ENCODE measurements at regions not wholly inside any gene's neighbourhood (a gene's known extent, or its start where the extent isn't known, plus 50 kb on each side); places are given as distances from the start of the nearest gene placed in this dataset.

DNA sequence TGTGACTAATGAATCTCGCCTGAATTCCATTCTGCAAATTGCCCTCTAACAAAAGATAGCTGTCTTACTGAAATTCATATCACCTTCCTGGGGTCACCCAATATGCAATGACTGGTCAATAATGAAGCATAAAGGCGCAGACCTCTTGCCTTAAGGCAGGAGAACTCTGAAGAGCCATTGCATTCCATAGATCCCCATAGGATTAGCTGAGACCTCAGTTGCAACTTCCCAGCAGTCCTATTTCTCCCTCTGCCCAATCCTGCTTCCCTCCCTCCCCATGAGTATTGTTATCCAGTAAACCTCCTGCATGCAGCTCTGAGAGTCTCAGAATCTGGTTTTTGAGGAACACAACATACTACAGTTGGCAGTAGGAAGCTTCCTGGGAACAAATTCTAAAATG, 396.5 kb downstream of the DCAF12L2 start:
- Histone ChIP-seq H3K4me1 (ENCODE audit: low read depth, poor library complexity, severe bottlenecking) (no peaks in the 10 kb centered on the region), H2AFZ (ENCODE audit: low read depth) (no peak overlapping the region), H3K79me2 (ENCODE audit: insufficient read depth, low read depth) (no peaks in the 10 kb centered on the region), H3K9ac (no peak overlapping the region), H3K4me3 (IDR thresholded peaks at IDR 0.05; ENCODE audit: insufficient read depth, low read depth, low read length) (no peak overlapping the region), H3K27ac (no peak overlapping the region), H3K4me2 (no peak overlapping the region), H3K36me3 (ENCODE audit: insufficient read depth) (no peaks in the 10 kb centered on the region), H3K27me3 (ENCODE audit: insufficient read depth, low read depth) (no peaks in the 10 kb centered on the region), H4K20me1 (ENCODE audit: insufficient read depth) (no peaks in the 10 kb centered on the region)
- TF ChIP-seq, protein P1, sequence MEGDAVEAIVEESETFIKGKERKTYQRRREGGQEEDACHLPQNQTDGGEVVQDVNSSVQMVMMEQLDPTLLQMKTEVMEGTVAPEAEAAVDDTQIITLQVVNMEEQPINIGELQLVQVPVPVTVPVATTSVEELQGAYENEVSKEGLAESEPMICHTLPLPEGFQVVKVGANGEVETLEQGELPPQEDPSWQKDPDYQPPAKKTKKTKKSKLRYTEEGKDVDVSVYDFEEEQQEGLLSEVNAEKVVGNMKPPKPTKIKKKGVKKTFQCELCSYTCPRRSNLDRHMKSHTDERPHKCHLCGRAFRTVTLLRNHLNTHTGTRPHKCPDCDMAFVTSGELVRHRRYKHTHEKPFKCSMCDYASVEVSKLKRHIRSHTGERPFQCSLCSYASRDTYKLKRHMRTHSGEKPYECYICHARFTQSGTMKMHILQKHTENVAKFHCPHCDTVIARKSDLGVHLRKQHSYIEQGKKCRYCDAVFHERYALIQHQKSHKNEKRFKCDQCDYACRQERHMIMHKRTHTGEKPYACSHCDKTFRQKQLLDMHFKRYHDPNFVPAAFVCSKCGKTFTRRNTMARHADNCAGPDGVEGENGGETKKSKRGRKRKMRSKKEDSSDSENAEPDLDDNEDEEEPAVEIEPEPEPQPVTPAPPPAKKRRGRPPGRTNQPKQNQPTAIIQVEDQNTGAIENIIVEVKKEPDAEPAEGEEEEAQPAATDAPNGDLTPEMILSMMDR (conservative IDR thresholded peaks at IDR 0.05; ENCODE audit: low read depth, low read length), result no peak

DNA sequence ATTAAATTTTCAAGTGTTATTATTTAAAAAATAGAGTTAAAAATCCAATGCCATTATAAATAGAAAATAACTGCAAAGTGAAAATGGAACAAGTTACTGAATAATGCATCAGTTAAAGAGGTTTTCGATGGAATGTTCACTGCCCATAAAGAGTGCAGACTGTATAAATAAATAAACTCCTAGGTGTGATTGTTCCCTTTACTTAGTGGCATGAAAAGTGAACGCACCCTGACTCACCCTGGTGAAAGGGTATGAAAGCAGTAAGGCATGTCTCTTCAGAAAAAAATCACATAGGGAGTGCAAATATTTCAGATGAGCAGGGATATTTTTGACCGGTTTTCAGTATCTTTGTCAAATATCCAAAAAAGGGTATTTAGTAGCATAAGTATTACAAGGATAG, 387.8 kb downstream of the DCAF12L2 start:
- Histone ChIP-seq H3K4me1 (ENCODE audit: low read depth, poor library complexity, severe bottlenecking) (no peaks in the 10 kb centered on the region), H2AFZ (ENCODE audit: low read depth) (no peak overlapping the region), H3K36me3 (ENCODE audit: insufficient read depth) (no peaks in the 10 kb centered on the region), H3K4me2 (no peak overlapping the region), H4K20me1 (ENCODE audit: insufficient read depth) (no peaks in the 10 kb centered on the region), H3K9ac (no peak overlapping the region), H3K4me3 (IDR thresholded peaks at IDR 0.05; ENCODE audit: insufficient read depth, low read depth, low read length) (no peak overlapping the region), H3K27me3 (ENCODE audit: insufficient read depth, low read depth) (no peaks in the 10 kb centered on the region), H3K27ac (no peak overlapping the region), H3K79me2 (ENCODE audit: insufficient read depth, low read depth) (no peaks in the 10 kb centered on the region)
- TF ChIP-seq, protein P1 (conservative IDR thresholded peaks at IDR 0.05; ENCODE audit: low read depth, low read length), result no peak

DNA sequence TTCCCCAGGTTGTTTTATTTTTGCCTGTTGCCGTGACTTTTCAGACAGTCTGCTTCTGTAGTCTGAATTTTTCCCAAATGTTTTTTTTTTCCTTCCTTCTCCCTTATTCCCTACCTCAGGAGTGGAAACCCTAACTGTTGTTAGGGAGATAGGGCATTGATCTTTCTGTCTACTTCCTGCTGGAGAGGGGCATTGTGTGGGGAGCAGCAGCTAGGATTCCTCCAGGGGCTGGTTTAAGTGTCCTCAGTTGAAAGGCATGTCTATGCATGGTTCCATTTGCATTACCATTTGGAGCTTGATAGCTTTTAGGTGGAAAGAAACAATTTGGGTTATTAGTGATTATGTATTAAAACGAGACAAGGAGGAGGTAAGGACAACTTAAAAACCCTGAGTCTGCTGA, 383.9 kb downstream of the DCAF12L2 start:
- Histone ChIP-seq H3K79me2 (ENCODE audit: insufficient read depth, low read depth) (no peaks in the 10 kb centered on the region), H3K27me3 (ENCODE audit: insufficient read depth, low read depth) (no peaks in the 10 kb centered on the region), H3K36me3 (ENCODE audit: insufficient read depth) (no peaks in the 10 kb centered on the region), H3K27ac (no peak overlapping the region), H3K4me1 (ENCODE audit: low read depth, poor library complexity, severe bottlenecking) (no peaks in the 10 kb centered on the region), H4K20me1 (ENCODE audit: insufficient read depth) (no peaks in the 10 kb centered on the region), H3K4me3 (IDR thresholded peaks at IDR 0.05; ENCODE audit: insufficient read depth, low read depth, low read length) (no peak overlapping the region), H3K4me2 (no peak overlapping the region), H3K9ac (no peak overlapping the region), H2AFZ (ENCODE audit: low read depth) (no peak overlapping the region)
- TF ChIP-seq, protein P1 (conservative IDR thresholded peaks at IDR 0.05; ENCODE audit: low read depth, low read length), result no peak

DNA sequence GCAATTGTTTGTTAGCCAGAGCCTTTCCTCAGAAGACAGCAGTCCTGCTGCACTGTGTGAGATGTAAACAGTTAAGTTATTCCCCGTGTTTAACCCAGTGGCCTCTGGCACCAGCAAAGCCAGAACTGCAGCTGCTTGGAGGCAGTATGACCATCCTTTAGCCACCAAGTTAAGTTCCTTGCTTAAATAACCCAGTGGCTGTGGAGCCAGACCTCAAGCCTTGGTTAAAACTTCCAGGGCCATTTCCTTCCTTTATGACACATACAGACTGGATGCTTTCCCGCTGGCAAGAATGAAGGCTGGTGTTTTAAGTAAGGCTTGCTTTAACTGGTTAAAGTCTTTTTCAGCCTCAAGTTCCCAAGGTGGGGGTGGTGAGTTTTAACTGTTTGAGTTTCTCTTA, 379.8 kb downstream of the DCAF12L2 start:
- H4K20me1 ChIP-seq (ENCODE audit: insufficient read depth), result no peaks in the 10 kb centered on the region
- H3K36me3 ChIP-seq (ENCODE audit: insufficient read depth), result no peaks in the 10 kb centered on the region
- H3K27me3 ChIP-seq (ENCODE audit: insufficient read depth, low read depth), result no peaks in the 10 kb centered on the region
- H3K4me3 ChIP-seq (IDR thresholded peaks at IDR 0.05; ENCODE audit: insufficient read depth, low read depth, low read length), result no peak overlapping the region
- H3K4me2 ChIP-seq, result no peak overlapping the region
- H3K9ac ChIP-seq, result no peak overlapping the region
- H3K79me2 ChIP-seq (ENCODE audit: insufficient read depth, low read depth), result no peaks in the 10 kb centered on the region
- H3K4me1 ChIP-seq (ENCODE audit: low read depth, poor library complexity, severe bottlenecking), result no peaks in the 10 kb centered on the region
- no peak overlapping the region for H2AFZ ChIP-seq (ENCODE audit: low read depth)
- TF ChIP-seq, protein P1 (conservative IDR thresholded peaks at IDR 0.05; ENCODE audit: low read depth, low read length), result no peak
- H3K27ac ChIP-seq, result no peak overlapping the region

DNA sequence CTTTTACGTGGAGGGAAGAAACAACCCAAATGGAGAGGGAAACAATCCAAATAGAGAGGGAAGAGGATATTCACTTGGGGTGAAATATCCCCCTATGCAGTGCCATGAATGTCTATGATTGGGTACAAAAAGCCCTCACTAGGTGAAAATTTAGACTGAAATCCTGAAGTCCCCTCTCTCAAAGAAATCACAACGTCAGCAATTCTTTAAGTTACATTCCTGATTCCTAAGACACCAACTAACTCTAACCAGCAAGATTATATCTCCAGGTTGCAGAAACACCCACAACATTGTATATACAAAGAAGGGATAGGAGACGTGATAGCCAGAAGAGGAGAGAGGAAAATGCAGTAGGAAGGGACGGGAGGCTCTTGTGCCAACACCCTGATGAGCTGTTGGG, 374.3 kb downstream of the DCAF12L2 start:
- H3K4me1 ChIP-seq (ENCODE audit: low read depth, poor library complexity, severe bottlenecking), result no peaks in the 10 kb centered on the region
- TF ChIP-seq, protein P1 (conservative IDR thresholded peaks at IDR 0.05; ENCODE audit: low read depth, low read length), result no peak
- H2AFZ ChIP-seq (ENCODE audit: low read depth), result no peak overlapping the region
- no peak overlapping the region for H3K27ac ChIP-seq
- no peaks in the 10 kb centered on the region for H3K79me2 ChIP-seq (ENCODE audit: insufficient read depth, low read depth)
- no peak overlapping the region for H3K4me2 ChIP-seq
- no peaks in the 10 kb centered on the region for H3K36me3 ChIP-seq (ENCODE audit: insufficient read depth)
- H3K27me3 ChIP-seq (ENCODE audit: insufficient read depth, low read depth), result no peaks in the 10 kb centered on the region
- H3K9ac ChIP-seq, result no peak overlapping the region
- no peak overlapping the region for H3K4me3 ChIP-seq (IDR thresholded peaks at IDR 0.05; ENCODE audit: insufficient read depth, low read depth, low read length)
- no peaks in the 10 kb centered on the region for H4K20me1 ChIP-seq (ENCODE audit: insufficient read depth)
